ENCODE measurements at regions not wholly inside any gene's neighbourhood (a gene's known extent, or its start where the extent isn't known, plus 50 kb on each side); places are given as distances from the start of the nearest gene placed in this dataset.
A peak's percentile ranks its signal among the peaks of the same experiment; 100 is the strongest.

DNA sequence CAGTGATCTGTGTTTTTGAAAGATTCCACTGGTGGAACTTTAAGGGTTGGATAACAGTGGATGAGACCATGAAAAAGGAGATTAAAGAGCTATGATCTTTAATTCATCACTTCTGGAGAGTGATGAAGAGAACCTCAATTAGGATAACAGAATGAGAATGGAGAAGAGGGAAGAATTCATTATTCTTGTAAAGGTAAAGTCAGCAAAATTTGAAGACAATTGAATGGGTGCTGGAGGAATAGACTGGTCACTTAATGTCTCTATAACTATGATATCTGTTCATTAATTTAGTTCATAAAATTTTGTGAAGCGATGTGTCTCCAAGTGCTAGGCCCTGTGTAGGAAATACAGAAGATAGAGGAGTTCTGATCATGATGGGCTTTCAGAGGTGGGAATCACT is 1013.2 kb upstream of the FANCL start:
- no peaks in the 10 kb centered on the region for H3K27me3 Mint-ChIP-seq (ENCODE audit: insufficient read depth)
- H3K27ac Mint-ChIP-seq: no peak overlapping the region
- no peak overlapping the region for H3K9ac ChIP-seq (ENCODE audit: extremely low read depth, low read length, poor library complexity, severe bottlenecking)
- H3K27me3 ChIP-seq (ENCODE audit: control insufficient read depth, insufficient read depth, low read length, poor library complexity, severe bottlenecking): no peaks in the 10 kb centered on the region
- peaks cover 7% of the 10 kb centered on the region for H3K4me1 Mint-ChIP-seq
- WGBS, 2 experiments (ENCODE audit: insufficient coverage in 1 of 2, insufficient read length in 1 of 2): 100% methylated on average over 1 of the region's 1 CpG; no CpG with 5 or more reads in 1 of the 2 experiments
- no peaks in the 10 kb centered on the region for H3K9me3 Mint-ChIP-seq
- TF ChIP-seq, protein P1, sequence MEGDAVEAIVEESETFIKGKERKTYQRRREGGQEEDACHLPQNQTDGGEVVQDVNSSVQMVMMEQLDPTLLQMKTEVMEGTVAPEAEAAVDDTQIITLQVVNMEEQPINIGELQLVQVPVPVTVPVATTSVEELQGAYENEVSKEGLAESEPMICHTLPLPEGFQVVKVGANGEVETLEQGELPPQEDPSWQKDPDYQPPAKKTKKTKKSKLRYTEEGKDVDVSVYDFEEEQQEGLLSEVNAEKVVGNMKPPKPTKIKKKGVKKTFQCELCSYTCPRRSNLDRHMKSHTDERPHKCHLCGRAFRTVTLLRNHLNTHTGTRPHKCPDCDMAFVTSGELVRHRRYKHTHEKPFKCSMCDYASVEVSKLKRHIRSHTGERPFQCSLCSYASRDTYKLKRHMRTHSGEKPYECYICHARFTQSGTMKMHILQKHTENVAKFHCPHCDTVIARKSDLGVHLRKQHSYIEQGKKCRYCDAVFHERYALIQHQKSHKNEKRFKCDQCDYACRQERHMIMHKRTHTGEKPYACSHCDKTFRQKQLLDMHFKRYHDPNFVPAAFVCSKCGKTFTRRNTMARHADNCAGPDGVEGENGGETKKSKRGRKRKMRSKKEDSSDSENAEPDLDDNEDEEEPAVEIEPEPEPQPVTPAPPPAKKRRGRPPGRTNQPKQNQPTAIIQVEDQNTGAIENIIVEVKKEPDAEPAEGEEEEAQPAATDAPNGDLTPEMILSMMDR (conservative IDR thresholded peaks at IDR 0.05): no peak
- no peaks in the 10 kb centered on the region for H3K36me3 ChIP-seq (ENCODE audit: control insufficient read depth, insufficient read depth, low read length)
- H3K36me3 Mint-ChIP-seq (ENCODE audit: low read depth): no peaks in the 10 kb centered on the region
- no peak overlapping the region for H3K27ac ChIP-seq (ENCODE audit: low read depth, low read length)
- no peak for DNase-seq
- no peak overlapping the region for H3K4me3 ChIP-seq (ENCODE audit: low read length)
- H3K4me3 Mint-ChIP-seq: no peak overlapping the region
- H3K4me1 ChIP-seq (ENCODE audit: control insufficient read depth, insufficient read depth, low read length): no peaks in the 10 kb centered on the region
- H3K9me3 ChIP-seq (ENCODE audit: control insufficient read depth, low read length): no peaks in the 10 kb centered on the region

DNA sequence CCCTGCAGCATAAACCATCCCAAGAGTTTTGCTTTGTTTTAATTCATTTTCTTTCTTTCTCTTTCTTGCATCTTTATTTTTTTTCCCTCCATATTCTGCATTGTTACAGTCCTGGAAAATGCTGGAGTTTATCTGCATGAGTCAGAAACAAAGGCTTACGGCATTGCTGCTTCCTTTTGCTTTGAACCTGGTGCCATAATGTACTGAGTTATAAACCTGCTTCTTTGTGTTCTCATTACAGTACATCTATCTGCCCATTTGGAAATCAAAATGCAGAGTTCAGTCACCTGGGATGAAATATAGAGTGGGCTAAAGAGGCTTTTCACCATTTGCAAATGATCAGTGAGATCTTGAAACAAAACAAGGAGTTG is 1009.2 kb upstream of the FANCL start:
- Histone ChIP-seq H3K9me3 (ENCODE audit: control insufficient read depth, low read length) (no peaks in the 10 kb centered on the region), H3K4me3 (ENCODE audit: low read length) (no peak overlapping the region), H3K36me3 (ENCODE audit: control insufficient read depth, insufficient read depth, low read length) (no peaks in the 10 kb centered on the region), H3K4me1 (ENCODE audit: control insufficient read depth, insufficient read depth, low read length) (no peaks in the 10 kb centered on the region), H3K27ac (ENCODE audit: low read depth, low read length) (peak overlapping the region; percentile 91), H3K9ac (ENCODE audit: extremely low read depth, low read length, poor library complexity, severe bottlenecking) (no peak overlapping the region), H3K27me3 (ENCODE audit: control insufficient read depth, insufficient read depth, low read length, poor library complexity, severe bottlenecking) (no peaks in the 10 kb centered on the region)
- H3K4me1 Mint-ChIP-seq: peaks cover 7% of the 10 kb centered on the region
- H3K4me3 Mint-ChIP-seq: no peak overlapping the region
- WGBS, 2 experiments (ENCODE audit: insufficient coverage in 1 of 2, insufficient read length in 1 of 2): 94 to 100% methylated on average over 1 of the region's 1 CpG
- no peaks in the 10 kb centered on the region for H3K9me3 Mint-ChIP-seq
- H3K27ac Mint-ChIP-seq: no peak overlapping the region
- DNase-seq: no peak
- TF ChIP-seq, protein P1 (conservative IDR thresholded peaks at IDR 0.05): no peak
- no peaks in the 10 kb centered on the region for H3K36me3 Mint-ChIP-seq (ENCODE audit: low read depth)
- no peaks in the 10 kb centered on the region for H3K27me3 Mint-ChIP-seq (ENCODE audit: insufficient read depth)

DNA sequence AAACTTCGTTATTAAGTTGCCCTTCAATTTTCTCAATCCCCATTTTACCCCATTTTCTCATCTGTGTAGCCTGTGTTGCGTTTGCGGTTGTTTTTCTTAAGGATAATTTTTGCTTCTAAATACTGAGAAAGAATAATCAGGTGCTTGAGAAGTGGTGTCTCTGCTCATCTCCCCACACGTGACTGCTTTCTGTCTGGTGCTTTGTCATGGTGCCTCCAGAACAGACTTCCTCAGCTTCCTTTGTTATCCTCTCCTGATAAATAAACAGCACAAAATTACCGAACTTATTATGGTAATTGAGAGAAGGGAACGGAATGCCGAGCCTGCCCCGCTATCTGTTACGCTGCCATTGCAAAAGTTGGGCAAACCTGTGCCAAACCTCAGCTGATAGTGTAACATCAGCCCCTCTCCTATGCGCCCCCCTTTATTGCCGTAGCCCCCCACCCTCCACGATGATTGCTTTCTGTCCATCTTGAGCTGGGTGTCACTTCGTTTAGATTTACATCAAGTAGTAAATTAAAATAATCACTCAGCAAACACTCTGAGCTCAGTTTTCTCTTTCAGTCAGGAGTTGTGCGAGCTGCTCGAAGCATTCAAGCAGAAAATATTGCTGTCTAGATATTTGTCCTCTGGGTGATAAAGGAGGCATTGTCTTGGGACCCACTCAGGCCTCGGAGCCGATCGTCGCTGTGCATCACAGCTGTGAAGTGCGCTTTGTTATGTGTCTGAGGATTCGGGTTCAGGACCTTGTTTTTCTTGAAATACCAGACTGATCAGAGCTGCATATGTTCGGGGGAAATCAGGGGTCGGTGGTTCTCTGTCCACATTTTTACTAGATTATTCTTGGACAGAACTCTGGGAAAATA is 1008.5 kb upstream of the FANCL start:
- 88% methylated on average over 16 to 23 of the region's 23 CpGs for WGBS, 2 experiments (ENCODE audit: insufficient coverage in 1 of 2, insufficient read length in 1 of 2)
- Mint-ChIP-seq H3K9me3 (no peaks in the 10 kb centered on the region), H3K27me3 (ENCODE audit: insufficient read depth) (no peaks in the 10 kb centered on the region), H3K36me3 (ENCODE audit: low read depth) (no peaks in the 10 kb centered on the region), H3K4me3 (no peak overlapping the region), H3K27ac (peak overlapping the region; percentile 23), H3K4me1 (peaks cover 7% of the 10 kb centered on the region)
- Histone ChIP-seq H3K4me3 (ENCODE audit: low read length) (no peak overlapping the region), H3K4me1 (ENCODE audit: control insufficient read depth, insufficient read depth, low read length) (no peaks in the 10 kb centered on the region), H3K9ac (ENCODE audit: extremely low read depth, low read length, poor library complexity, severe bottlenecking) (no peak overlapping the region), H3K27ac (ENCODE audit: low read depth, low read length) (peak overlapping the region; percentile 91), H3K36me3 (ENCODE audit: control insufficient read depth, insufficient read depth, low read length) (no peaks in the 10 kb centered on the region), H3K27me3 (ENCODE audit: control insufficient read depth, insufficient read depth, low read length, poor library complexity, severe bottlenecking) (no peaks in the 10 kb centered on the region), H3K9me3 (ENCODE audit: control insufficient read depth, low read length) (no peaks in the 10 kb centered on the region)
- TF ChIP-seq, protein P1 (conservative IDR thresholded peaks at IDR 0.05): no peak
- DNase-seq: no peak

Measured in endodermal cell (in vitro differentiated cells).